Mucosa of rectum (tissue), 2 donors: ENCODE measurements at regions not wholly inside any gene's neighbourhood (a gene's known extent, or its start where the extent isn't known, plus 50 kb on each side); places are given as distances from the start of the nearest gene placed in this dataset.

Source experiments
- H3K27ac ChIP-seq, 2 donors: one replicate each; pipeline ENCODE4 v1.7.0; 2013; ENCODE audit warnings: inconsistent platforms in 2 of 2, low read depth in 2 of 2, low read length in 2 of 2
- H3K27me3 ChIP-seq, 2 donors: one replicate each; pipeline ENCODE4 v1.7.0; 2013; ENCODE audit warnings: low read length in 2 of 2; ENCODE audit not compliant: control insufficient read depth in 2 of 2, insufficient read depth in 2 of 2
- H3K36me3 ChIP-seq, 2 donors: one replicate each; pipeline ENCODE4 v1.7.0; 2013; ENCODE audit warnings: low read length in 2 of 2; ENCODE audit not compliant: control insufficient read depth in 2 of 2, insufficient read depth in 2 of 2
- H3K4me1 ChIP-seq, 2 donors: one replicate each; pipeline ENCODE4 v1.7.0; 2013; ENCODE audit warnings: low read length in 2 of 2, mild to moderate bottlenecking in 1 of 2; ENCODE audit not compliant: control insufficient read depth in 2 of 2, insufficient read depth in 2 of 2
- H3K4me3 ChIP-seq, 2 donors: one replicate each; pipeline ENCODE4 v1.7.0; 2013; ENCODE audit warnings: low read length in 2 of 2
- H3K9ac ChIP-seq, 2 donors: one replicate each; pipeline ENCODE4 v1.7.0; 2013; ENCODE audit warnings: low read length in 2 of 2, low read depth in 1 of 2, mild to moderate bottlenecking in 1 of 2
- H3K9me3 ChIP-seq, 2 donors: one replicate each; pipeline ENCODE4 v1.7.0; 2013; ENCODE audit warnings: low read length in 2 of 2; ENCODE audit not compliant: control insufficient read depth in 2 of 2
- donor health status: healthy.
- donor health status: Normal muscosa, but diverticular disease.

- no peaks in the 10 kb centered on the region for H3K36me3 ChIP-seq
- H3K27me3 ChIP-seq = no peaks in the 10 kb centered on the region
- no peak overlapping the region for H3K9ac ChIP-seq
- H3K4me1 ChIP-seq = peaks cover 0 to 5% of the 10 kb centered on the region in 2 donors
- H3K4me3 ChIP-seq = no peak overlapping the region
- H3K27ac ChIP-seq = no peak overlapping the region
- no peaks in the 10 kb centered on the region for H3K9me3 ChIP-seq
Measured at GRCh38 chr5:96506376-96506775, 73.3 kb upstream of the PCSK1 start.

GRCh38 chr5:96506866-96507527 lies 73.9 kb upstream of the PCSK1 start:
- no peak overlapping the region for H3K27ac ChIP-seq
- peaks cover 0 to 5% of the 10 kb centered on the region in 2 donors for H3K4me1 ChIP-seq
- no peak overlapping the region for H3K9ac ChIP-seq
- H3K36me3 ChIP-seq = no peaks in the 10 kb centered on the region
- H3K9me3 ChIP-seq = no peaks in the 10 kb centered on the region
- no peaks in the 10 kb centered on the region for H3K27me3 ChIP-seq
- H3K4me3 ChIP-seq = no peak overlapping the region

GRCh38 chr5:96509316-96509715 lies 76.3 kb upstream of the PCSK1 start:
- no peak overlapping the region for H3K27ac ChIP-seq
- H3K4me3 ChIP-seq = no peak overlapping the region
- no peaks in the 10 kb centered on the region for H3K36me3 ChIP-seq
- H3K27me3 ChIP-seq = no peaks in the 10 kb centered on the region
- no peak overlapping the region for H3K9ac ChIP-seq
- no peaks in the 10 kb centered on the region for H3K9me3 ChIP-seq
- peaks cover 0 to 5% of the 10 kb centered on the region in 2 donors for H3K4me1 ChIP-seq

- H3K4me1 ChIP-seq = peaks cover 0 to 5% of the 10 kb centered on the region in 2 donors
- H3K4me3 ChIP-seq = no peak overlapping the region
- H3K27ac ChIP-seq = no peak overlapping the region
- no peaks in the 10 kb centered on the region for H3K36me3 ChIP-seq
- H3K9me3 ChIP-seq = no peaks in the 10 kb centered on the region
- H3K9ac ChIP-seq = no peak overlapping the region
- no peaks in the 10 kb centered on the region for H3K27me3 ChIP-seq
Measured at GRCh38 chr5:96509721-96510350, 76.8 kb upstream of the PCSK1 start.

- Histone ChIP-seq H3K9me3 (no peaks in the 10 kb centered on the region), H3K4me1 (no peaks in the 10 kb centered on the region), H3K4me3 (no peak overlapping the region), H3K36me3 (no peaks in the 10 kb centered on the region), H3K9ac (no peak overlapping the region), H3K27ac (no peak overlapping the region), H3K27me3 (no peaks in the 10 kb centered on the region)
Measured at GRCh38 chr5:96516631-96517071, 83.6 kb upstream of the PCSK1 start.

GRCh38 chr5:96517295-96517694 lies 84.2 kb upstream of the PCSK1 start:
- H3K27ac ChIP-seq = no peak overlapping the region

GRCh38 chr5:96520345-96520744 lies 87.3 kb upstream of the PCSK1 start:
- Histone ChIP-seq H3K4me1 (no peaks in the 10 kb centered on the region), H3K27me3 (no peaks in the 10 kb centered on the region), H3K27ac (no peak overlapping the region), H3K9me3 (no peaks in the 10 kb centered on the region), H3K36me3 (no peaks in the 10 kb centered on the region), H3K4me3 (no peak overlapping the region), H3K9ac (no peak overlapping the region)

More at GRCh38 chr5:96517295-96517694, 84.2 kb upstream of the PCSK1 start:
- Histone ChIP-seq H3K9me3 (no peaks in the 10 kb centered on the region), H3K27me3 (no peaks in the 10 kb centered on the region), H3K9ac (no peak overlapping the region), H3K4me3 (no peak overlapping the region), H3K36me3 (no peaks in the 10 kb centered on the region), H3K4me1 (no peaks in the 10 kb centered on the region)

- Histone ChIP-seq H3K4me1 (no peaks in the 10 kb centered on the region), H3K4me3 (no peak overlapping the region), H3K36me3 (no peaks in the 10 kb centered on the region), H3K9ac (no peak overlapping the region), H3K9me3 (no peaks in the 10 kb centered on the region), H3K27ac (no peak overlapping the region), H3K27me3 (no peaks in the 10 kb centered on the region)
Measured at GRCh38 chr5:96522635-96523355, 89.7 kb upstream of the PCSK1 start.

GRCh38 chr5:96527768-96528661 lies 95.0 kb upstream of the PCSK1 start:
- no peaks in the 10 kb centered on the region for H3K27me3 ChIP-seq
- no peaks in the 10 kb centered on the region for H3K36me3 ChIP-seq
- H3K9me3 ChIP-seq = no peaks in the 10 kb centered on the region
- H3K4me3 ChIP-seq = no peak overlapping the region
- H3K9ac ChIP-seq = no peak overlapping the region
- H3K4me1 ChIP-seq = no peaks in the 10 kb centered on the region
- no peak overlapping the region for H3K27ac ChIP-seq
